ENCODE measurements at regions not wholly inside any gene's neighbourhood (a gene's known extent, or its start where the extent isn't known, plus 50 kb on each side); places are given as distances from the start of the nearest gene placed in this dataset.

DNA sequence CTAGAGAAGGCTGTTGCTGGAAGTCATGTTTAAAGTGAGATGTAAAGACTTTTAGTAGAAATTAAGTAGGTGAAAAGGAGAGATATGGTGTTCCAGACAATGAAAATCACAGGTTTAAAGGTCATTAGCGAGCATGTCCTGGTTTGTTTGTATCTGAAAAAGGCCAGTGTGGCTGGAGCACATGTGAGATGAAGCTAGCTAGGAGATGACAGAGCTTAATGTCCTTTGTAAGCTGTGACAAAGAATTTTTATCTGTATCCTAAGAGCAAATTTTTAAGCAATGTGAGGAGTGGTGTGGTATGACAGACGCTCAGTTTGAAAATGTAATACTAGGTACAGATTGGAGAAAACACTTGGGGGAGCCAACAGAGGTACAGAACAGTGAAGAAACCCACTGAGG lies 567.2 kb upstream of the ARRDC3 start:
- TF ChIP-seq, protein P1, sequence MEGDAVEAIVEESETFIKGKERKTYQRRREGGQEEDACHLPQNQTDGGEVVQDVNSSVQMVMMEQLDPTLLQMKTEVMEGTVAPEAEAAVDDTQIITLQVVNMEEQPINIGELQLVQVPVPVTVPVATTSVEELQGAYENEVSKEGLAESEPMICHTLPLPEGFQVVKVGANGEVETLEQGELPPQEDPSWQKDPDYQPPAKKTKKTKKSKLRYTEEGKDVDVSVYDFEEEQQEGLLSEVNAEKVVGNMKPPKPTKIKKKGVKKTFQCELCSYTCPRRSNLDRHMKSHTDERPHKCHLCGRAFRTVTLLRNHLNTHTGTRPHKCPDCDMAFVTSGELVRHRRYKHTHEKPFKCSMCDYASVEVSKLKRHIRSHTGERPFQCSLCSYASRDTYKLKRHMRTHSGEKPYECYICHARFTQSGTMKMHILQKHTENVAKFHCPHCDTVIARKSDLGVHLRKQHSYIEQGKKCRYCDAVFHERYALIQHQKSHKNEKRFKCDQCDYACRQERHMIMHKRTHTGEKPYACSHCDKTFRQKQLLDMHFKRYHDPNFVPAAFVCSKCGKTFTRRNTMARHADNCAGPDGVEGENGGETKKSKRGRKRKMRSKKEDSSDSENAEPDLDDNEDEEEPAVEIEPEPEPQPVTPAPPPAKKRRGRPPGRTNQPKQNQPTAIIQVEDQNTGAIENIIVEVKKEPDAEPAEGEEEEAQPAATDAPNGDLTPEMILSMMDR (IDR thresholded peaks at IDR 0.05; ENCODE audit: low read depth, low read length, missing control alignments): no peak
- H3K4me3 ChIP-seq (ENCODE audit: low read depth, low read length): no peak overlapping the region
- in situ Hi-C loops (cut with HindIII; ENCODE audit: low sequenced_read_pairs): loop anchor here (10.0 kb wide), 1 partner anchor 54 kb away; no protein-coding TSS in a partner anchor
- DNase-seq (ENCODE audit: low read depth): no peak

DNA sequence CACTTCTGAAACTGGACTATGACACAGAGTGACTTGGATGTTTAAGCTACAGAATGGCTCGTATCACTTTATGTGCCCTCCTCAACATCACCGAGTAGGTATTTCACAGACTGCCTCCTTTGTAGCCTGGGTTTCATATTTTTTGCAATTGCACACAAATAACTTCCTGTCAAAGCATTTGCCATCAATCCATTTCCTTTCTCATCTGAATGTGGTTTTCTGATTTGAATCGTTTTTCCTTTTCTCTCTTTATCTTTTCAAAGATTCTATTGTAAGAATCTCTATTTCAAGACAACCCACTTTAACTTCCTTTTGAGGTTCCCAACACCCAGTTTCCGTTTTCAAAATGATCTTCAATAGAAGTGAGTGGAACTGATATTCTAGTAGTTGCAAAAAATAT lies 563.8 kb upstream of the ARRDC3 start:
- TF ChIP-seq, protein P1 (IDR thresholded peaks at IDR 0.05; ENCODE audit: low read depth, low read length, missing control alignments): no peak

DNA sequence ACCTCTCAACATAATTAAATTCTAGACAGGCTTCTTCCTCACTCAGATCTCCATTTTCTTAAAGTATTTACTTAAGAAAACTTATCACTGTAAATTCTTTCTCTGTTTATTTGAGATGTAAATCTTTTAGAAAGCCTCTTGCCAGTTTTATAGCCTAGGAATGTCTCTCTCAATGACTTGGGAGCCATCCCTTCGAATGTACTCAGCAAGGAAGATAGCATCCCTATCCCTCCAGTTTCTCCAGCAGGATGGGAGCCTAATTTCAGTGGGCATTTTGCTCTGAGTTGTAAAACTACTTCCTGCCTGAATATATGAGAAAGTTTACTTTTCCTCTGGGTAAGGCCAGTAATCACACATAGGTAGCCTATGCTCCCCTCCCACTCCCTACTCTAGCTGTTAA lies 558.5 kb upstream of the ARRDC3 start:
- DNase-seq (ENCODE audit: low read depth): no peak
- TF ChIP-seq, protein P1 (IDR thresholded peaks at IDR 0.05; ENCODE audit: low read depth, low read length, missing control alignments): no peak
- in situ Hi-C loops (cut with HindIII; ENCODE audit: low sequenced_read_pairs): no loop called here
- H3K4me3 ChIP-seq (ENCODE audit: low read depth, low read length): no peak overlapping the region

More for the DNA sequence above, 563.8 kb upstream of the ARRDC3 start:
- H3K4me3 ChIP-seq (ENCODE audit: low read depth, low read length): no peak overlapping the region
- no peak for DNase-seq (ENCODE audit: low read depth)
- in situ Hi-C loops (cut with HindIII; ENCODE audit: low sequenced_read_pairs): no loop called here

DNA sequence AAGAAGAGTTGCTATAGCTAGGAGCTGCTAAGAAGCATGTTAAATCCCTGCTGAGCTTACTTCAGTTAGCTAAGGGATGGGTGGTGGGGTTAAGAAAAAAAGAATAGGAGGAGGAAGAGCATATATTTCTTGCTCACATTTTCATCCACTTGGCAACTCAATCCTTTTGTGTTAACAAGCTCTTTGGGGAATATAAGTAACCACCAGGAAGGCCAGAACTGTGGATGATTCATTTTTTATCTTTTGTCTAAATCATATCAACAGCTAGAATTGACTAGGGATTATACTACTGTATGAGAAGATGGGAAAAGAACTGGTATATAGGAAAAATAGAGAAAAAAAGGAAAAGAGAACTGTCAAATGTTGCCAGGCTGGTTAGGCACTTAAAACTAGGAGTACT lies 555.3 kb upstream of the ARRDC3 start:
- no peak overlapping the region for H3K4me3 ChIP-seq (ENCODE audit: low read depth, low read length)
- DNase-seq (ENCODE audit: low read depth): no peak
- TF ChIP-seq, protein P1 (IDR thresholded peaks at IDR 0.05; ENCODE audit: low read depth, low read length, missing control alignments): no peak
- in situ Hi-C loops (cut with HindIII; ENCODE audit: low sequenced_read_pairs): no loop called here

DNA sequence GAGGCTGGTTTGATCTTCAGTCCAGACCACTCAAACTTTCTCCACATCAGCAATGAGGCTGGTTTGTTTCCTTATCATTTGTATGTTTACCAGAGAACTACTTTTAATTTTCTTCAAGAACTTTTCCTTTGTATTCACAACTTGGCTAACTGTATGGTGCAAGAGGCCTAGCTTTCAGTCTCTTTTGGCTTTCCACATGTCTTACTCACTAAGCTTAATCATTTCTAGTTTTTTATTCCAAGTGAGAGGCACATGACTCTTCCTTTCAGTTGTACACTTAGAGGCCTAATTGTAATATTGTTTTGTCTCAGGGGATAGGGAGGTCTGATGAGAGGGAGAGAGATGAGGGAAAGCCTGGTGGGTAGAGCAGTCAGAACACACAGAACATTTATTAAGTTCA lies 554.0 kb upstream of the ARRDC3 start:
- in situ Hi-C loops (cut with HindIII; ENCODE audit: low sequenced_read_pairs): no loop called here
- DNase-seq (ENCODE audit: low read depth): no peak
- no peak overlapping the region for H3K4me3 ChIP-seq (ENCODE audit: low read depth, low read length)
- TF ChIP-seq, protein P1 (IDR thresholded peaks at IDR 0.05; ENCODE audit: low read depth, low read length, missing control alignments): no peak

DNA sequence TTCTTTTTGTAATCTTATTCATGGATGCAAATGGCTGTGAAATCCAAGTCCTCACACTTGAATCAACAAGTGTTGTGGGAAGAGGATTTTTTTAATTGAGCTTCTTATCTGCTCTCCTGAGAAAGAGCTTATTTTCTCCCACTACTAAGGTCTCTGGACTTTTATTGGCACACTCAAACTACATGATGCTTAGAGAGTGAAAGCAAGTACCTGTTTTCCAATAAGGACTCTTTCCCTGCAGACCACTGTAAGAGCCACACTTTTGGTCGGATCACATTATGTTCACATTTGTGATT lies 546.4 kb upstream of the ARRDC3 start:
- TF ChIP-seq, protein P1 (IDR thresholded peaks at IDR 0.05; ENCODE audit: low read depth, low read length, missing control alignments): no peak
- no peak for DNase-seq (ENCODE audit: low read depth)
- in situ Hi-C loops (cut with HindIII; ENCODE audit: low sequenced_read_pairs): no loop called here

More for the DNA sequence above, 546.4 kb upstream of the ARRDC3 start:
- H3K4me3 ChIP-seq (ENCODE audit: low read depth, low read length): no peak overlapping the region

Data from astrocyte of the cerebellum (primary cell).